ENCODE measurements at regions not wholly inside any gene's neighbourhood (a gene's known extent, or its start where the extent isn't known, plus 50 kb on each side); places are given as distances from the start of the nearest gene placed in this dataset.

GRCh38 chr13:22141716-22142115 is 470.8 kb downstream of the FGF9 start:
- Mint-ChIP-seq H3K36me3 (no peaks in the 10 kb centered on the region), H3K9me3 (peaks cover 0 to 2% of the 10 kb centered on the region in 2 donors), H3K27me3 (peaks cover 0 to 4% of the 10 kb centered on the region in 2 donors), H3K27ac (peak overlapping the region; percentile 44), H3K4me1 (peaks cover 8 to 36% of the 10 kb centered on the region in 2 donors), H3K4me3 (no peak overlapping the region)
- DNase-seq (no peak), ATAC-seq (replicated peaks) (peak in 1 of 2 donors; percentile 36)

- ATAC-seq (replicated peaks): no peak
Measured at GRCh38 chr13:22143671-22144070, 472.8 kb downstream of the FGF9 start.

GRCh38 chr13:22144806-22145205 is 473.9 kb downstream of the FGF9 start:
- ATAC-seq (replicated peaks) (no peak), DNase-seq (no peak)

More at GRCh38 chr13:22143671-22144070, 472.8 kb downstream of the FGF9 start:
- no peak for DNase-seq
- Mint-ChIP-seq H3K27me3 (peaks cover 3 to 6% of the 10 kb centered on the region in 2 donors), H3K36me3 (peaks cover 4 to 6% of the 10 kb centered on the region in 2 donors), H3K9me3 (peaks cover 9 to 11% of the 10 kb centered on the region in 2 donors), H3K27ac (no peak overlapping the region), H3K4me3 (no peak overlapping the region), H3K4me1 (peaks cover 3 to 21% of the 10 kb centered on the region in 2 donors)

GRCh38 chr13:22148187-22148586 is 477.3 kb downstream of the FGF9 start:
- peaks cover 5 to 13% of the 10 kb centered on the region in 2 donors for H3K27me3 Mint-ChIP-seq
- no peak for ATAC-seq (replicated peaks)
- no peak for DNase-seq
- no peak overlapping the region for H3K27ac Mint-ChIP-seq
- H3K4me1 Mint-ChIP-seq: no peaks in the 10 kb centered on the region
- H3K4me3 Mint-ChIP-seq: no peak overlapping the region
- H3K9me3 Mint-ChIP-seq: peaks cover 13% of the 10 kb centered on the region in 2 donors
- H3K36me3 Mint-ChIP-seq: peaks cover 7 to 8% of the 10 kb centered on the region in 2 donors

More at GRCh38 chr13:22144806-22145205, 473.9 kb downstream of the FGF9 start:
- Mint-ChIP-seq H3K4me3 (no peak overlapping the region), H3K9me3 (peaks cover 11 to 13% of the 10 kb centered on the region in 2 donors), H3K36me3 (peaks cover 6 to 7% of the 10 kb centered on the region in 2 donors), H3K27ac (no peak overlapping the region), H3K4me1 (peaks cover 3 to 19% of the 10 kb centered on the region in 2 donors), H3K27me3 (peaks cover 7 to 8% of the 10 kb centered on the region in 2 donors)

GRCh38 chr13:22152751-22153150 is 481.9 kb downstream of the FGF9 start:
- no peak overlapping the region for H3K4me3 Mint-ChIP-seq

GRCh38 chr13:22154041-22154440 is 483.2 kb downstream of the FGF9 start:
- H3K27me3 Mint-ChIP-seq: peaks cover 0 to 7% of the 10 kb centered on the region in 2 donors
- ATAC-seq (replicated peaks) (no peak), DNase-seq (no peak)
- peaks cover 0 to 1% of the 10 kb centered on the region in 2 donors for H3K9me3 Mint-ChIP-seq
- H3K36me3 Mint-ChIP-seq: peaks cover 0 to 4% of the 10 kb centered on the region in 2 donors
- H3K4me1 Mint-ChIP-seq: peaks cover 3 to 5% of the 10 kb centered on the region in 2 donors
- H3K4me3 Mint-ChIP-seq: no peak overlapping the region
- H3K27ac Mint-ChIP-seq: no peak overlapping the region

More at GRCh38 chr13:22152751-22153150, 481.9 kb downstream of the FGF9 start:
- no peak overlapping the region for H3K27ac Mint-ChIP-seq
- peaks cover 5 to 13% of the 10 kb centered on the region in 2 donors for H3K27me3 Mint-ChIP-seq
- DNase-seq: no peak
- peaks cover 7% of the 10 kb centered on the region in 2 donors for H3K36me3 Mint-ChIP-seq
- peaks cover 2 to 4% of the 10 kb centered on the region in 2 donors for H3K4me1 Mint-ChIP-seq
- peaks cover 7% of the 10 kb centered on the region in 2 donors for H3K9me3 Mint-ChIP-seq
- ATAC-seq (replicated peaks): no peak

GRCh38 chr13:22161871-22162270 is 491.0 kb downstream of the FGF9 start:
- H3K36me3 Mint-ChIP-seq: peaks cover 0 to 3% of the 10 kb centered on the region in 2 donors
- DNase-seq (no peak), ATAC-seq (replicated peaks) (peak; percentile 96 to 98)
- peaks cover 0 to 7% of the 10 kb centered on the region in 2 donors for H3K27me3 Mint-ChIP-seq
- H3K4me1 Mint-ChIP-seq: peaks cover 19 to 35% of the 10 kb centered on the region in 2 donors
- no peak overlapping the region for H3K27ac Mint-ChIP-seq
- H3K9me3 Mint-ChIP-seq: no peaks in the 10 kb centered on the region
- peak overlapping the region; percentile 44 to 61 for H3K4me3 Mint-ChIP-seq

- Mint-ChIP-seq H3K27me3 (peaks cover 0 to 7% of the 10 kb centered on the region in 2 donors), H3K4me1 (peaks cover 15 to 30% of the 10 kb centered on the region in 2 donors), H3K4me3 (peak overlapping the region; percentile 42 to 61), H3K9me3 (no peaks in the 10 kb centered on the region), H3K36me3 (peaks cover 0 to 3% of the 10 kb centered on the region in 2 donors), H3K27ac (no peak overlapping the region)
- DNase-seq (no peak), ATAC-seq (replicated peaks) (no peak)
Measured at GRCh38 chr13:22162889-22163288, 492.0 kb downstream of the FGF9 start.

GRCh38 chr13:22168437-22169190 is 497.7 kb downstream of the FGF9 start:
- peaks cover 0 to 3% of the 10 kb centered on the region in 2 donors for H3K36me3 Mint-ChIP-seq
- peaks cover 0 to 1% of the 10 kb centered on the region in 2 donors for H3K4me1 Mint-ChIP-seq
- ATAC-seq (replicated peaks): no peak
- H3K4me3 Mint-ChIP-seq: no peak overlapping the region
- H3K27me3 Mint-ChIP-seq: peaks cover 14 to 16% of the 10 kb centered on the region in 2 donors
- H3K9me3 Mint-ChIP-seq: peaks cover 0 to 5% of the 10 kb centered on the region in 2 donors
- no peak overlapping the region for H3K27ac Mint-ChIP-seq
- DNase-seq: no peak

GRCh38 chr13:22169473-22169872 is 498.6 kb downstream of the FGF9 start:
- no peak overlapping the region for H3K27ac Mint-ChIP-seq
- DNase-seq: no peak
- peaks cover 0 to 5% of the 10 kb centered on the region in 2 donors for H3K9me3 Mint-ChIP-seq
- H3K4me3 Mint-ChIP-seq: no peak overlapping the region
- H3K36me3 Mint-ChIP-seq: peaks cover 0 to 3% of the 10 kb centered on the region in 2 donors
- no peaks in the 10 kb centered on the region for H3K4me1 Mint-ChIP-seq
- no peak for ATAC-seq (replicated peaks)
- H3K27me3 Mint-ChIP-seq: peaks cover 14 to 16% of the 10 kb centered on the region in 2 donors

GRCh38 chr13:22173610-22174009 is 502.7 kb downstream of the FGF9 start:
- DNase-seq: no peak
- Mint-ChIP-seq H3K4me1 (peaks cover 0 to 9% of the 10 kb centered on the region in 2 donors), H3K27ac (no peak overlapping the region)

GRCh38 chr13:22175241-22175640 is 504.4 kb downstream of the FGF9 start:
- peaks cover 0 to 9% of the 10 kb centered on the region in 2 donors for H3K4me1 Mint-ChIP-seq
- no peak overlapping the region for H3K4me3 Mint-ChIP-seq
- peaks cover 11 to 29% of the 10 kb centered on the region in 2 donors for H3K27me3 Mint-ChIP-seq
- peaks cover 3 to 5% of the 10 kb centered on the region in 2 donors for H3K36me3 Mint-ChIP-seq
- DNase-seq (no peak), ATAC-seq (replicated peaks) (no peak)
- H3K27ac Mint-ChIP-seq: no peak overlapping the region
- peaks cover 12 to 21% of the 10 kb centered on the region in 2 donors for H3K9me3 Mint-ChIP-seq

More at GRCh38 chr13:22173610-22174009, 502.7 kb downstream of the FGF9 start:
- peaks cover 3 to 5% of the 10 kb centered on the region in 2 donors for H3K36me3 Mint-ChIP-seq
- H3K27me3 Mint-ChIP-seq: peaks cover 11 to 29% of the 10 kb centered on the region in 2 donors
- ATAC-seq (replicated peaks): no peak
- no peak overlapping the region for H3K4me3 Mint-ChIP-seq
- H3K9me3 Mint-ChIP-seq: peaks cover 6 to 16% of the 10 kb centered on the region in 2 donors

GRCh38 chr13:22175815-22176214 is 504.9 kb downstream of the FGF9 start:
- peaks cover 12 to 21% of the 10 kb centered on the region in 2 donors for H3K9me3 Mint-ChIP-seq
- H3K4me3 Mint-ChIP-seq: no peak overlapping the region
- no peak for DNase-seq
- H3K27me3 Mint-ChIP-seq: peaks cover 11 to 24% of the 10 kb centered on the region in 2 donors
- H3K36me3 Mint-ChIP-seq: peaks cover 3 to 5% of the 10 kb centered on the region in 2 donors
- no peak overlapping the region for H3K27ac Mint-ChIP-seq
- H3K4me1 Mint-ChIP-seq: peaks cover 0 to 9% of the 10 kb centered on the region in 2 donors
- ATAC-seq (replicated peaks): no peak

GRCh38 chr13:22176968-22177520 is 506.2 kb downstream of the FGF9 start:
- DNase-seq (no peak), ATAC-seq (replicated peaks) (no peak)
- Mint-ChIP-seq H3K27ac (no peak overlapping the region), H3K9me3 (peaks cover 12 to 16% of the 10 kb centered on the region in 2 donors), H3K27me3 (peaks cover 3 to 13% of the 10 kb centered on the region in 2 donors), H3K4me1 (peaks cover 0 to 9% of the 10 kb centered on the region in 2 donors), H3K36me3 (peaks cover 3 to 5% of the 10 kb centered on the region in 2 donors), H3K4me3 (no peak overlapping the region)

Measured in stimulated activated naive B cell treated with anti-CD40 and anti-IgM and Interleukin-4, amounts not matched to agents 10 μg/mL and 1 μg/mL and 100 μg/mL, for 72 hours (primary cell).